GM19239 (cell line): ENCODE measurements at regions not wholly inside any gene's neighbourhood (a gene's known extent, or its start where the extent isn't known, plus 50 kb on each side); places are given as distances from the start of the nearest gene placed in this dataset.

Experiments used
- DNase-seq: peaks from one replicate; pipeline ENCODE4 v3.0.0; 2011; ENCODE audit warnings: low spot score; ENCODE audit not compliant: insufficient read length
- FAIRE-seq: peaks from 2 replicates; lab custom pipeline; 2011; peaks lifted over from hg19 to GRCh38; lab: Jason Lieb, UNC

- no peak for FAIRE-seq
These were observed 1003.9 kb downstream of the FLRT2 start for GRCh38 chr14:86533834-86534233.

GRCh38 chr14:86532219-86532618, 1002.3 kb downstream of the FLRT2 start:
- no peak for FAIRE-seq

More at GRCh38 chr14:86533834-86534233, 1003.9 kb downstream of the FLRT2 start:
- no peak for DNase-seq

GRCh38 chr14:86530457-86530856, 1000.5 kb downstream of the FLRT2 start:
- DNase-seq, result no peak
- no peak for FAIRE-seq

More at GRCh38 chr14:86532219-86532618, 1002.3 kb downstream of the FLRT2 start:
- DNase-seq, result no peak

GRCh38 chr14:86527312-86527711, 997.4 kb downstream of the FLRT2 start:
- FAIRE-seq (no peak), DNase-seq (no peak)

- FAIRE-seq (no peak), DNase-seq (no peak)
These were observed 995.7 kb downstream of the FLRT2 start for GRCh38 chr14:86525673-86526072.

GRCh38 chr14:86521843-86522242, 991.9 kb downstream of the FLRT2 start:
- DNase-seq (no peak), FAIRE-seq (no peak)

GRCh38 chr14:86521031-86521730, 991.2 kb downstream of the FLRT2 start:
- FAIRE-seq (no peak), DNase-seq (no peak)

GRCh38 chr14:86518298-86518697, 988.4 kb downstream of the FLRT2 start:
- FAIRE-seq (no peak), DNase-seq (no peak)

- DNase-seq (no peak), FAIRE-seq (no peak)
These were observed 985.3 kb downstream of the FLRT2 start for GRCh38 chr14:86515195-86515594.

GRCh38 chr14:86513564-86513963, 983.6 kb downstream of the FLRT2 start:
- no peak for FAIRE-seq
- DNase-seq, result no peak

GRCh38 chr14:86513056-86513455, 983.1 kb downstream of the FLRT2 start:
- FAIRE-seq, result no peak

GRCh38 chr14:86510491-86510890, 980.5 kb downstream of the FLRT2 start:
- no peak for DNase-seq
- FAIRE-seq, result no peak

More at GRCh38 chr14:86513056-86513455, 983.1 kb downstream of the FLRT2 start:
- no peak for DNase-seq

- FAIRE-seq (no peak), DNase-seq (no peak)
These were observed 975.9 kb downstream of the FLRT2 start for GRCh38 chr14:86505808-86506207.

GRCh38 chr14:86501611-86502010, 971.7 kb downstream of the FLRT2 start:
- DNase-seq, result no peak
- FAIRE-seq, result no peak

GRCh38 chr14:86491743-86492142, 961.8 kb downstream of the FLRT2 start:
- FAIRE-seq (no peak), DNase-seq (no peak)

- FAIRE-seq, result no peak
- DNase-seq, result no peak
These were observed 951.2 kb downstream of the FLRT2 start for GRCh38 chr14:86481104-86481503.

GRCh38 chr14:86464341-86464740, 934.4 kb downstream of the FLRT2 start:
- DNase-seq (no peak), FAIRE-seq (no peak)

GRCh38 chr14:86462193-86462753, 932.3 kb downstream of the FLRT2 start:
- DNase-seq (no peak), FAIRE-seq (no peak)

- FAIRE-seq (no peak), DNase-seq (no peak)
These were observed 927.7 kb downstream of the FLRT2 start for GRCh38 chr14:86457481-86458135.

GRCh38 chr14:86450085-86450484, 920.1 kb downstream of the FLRT2 start:
- DNase-seq (no peak), FAIRE-seq (no peak)

GRCh38 chr14:86442135-86442534, 912.2 kb downstream of the FLRT2 start:
- no peak for DNase-seq
- no peak for FAIRE-seq
